ENCODE measurements at regions not wholly inside any gene's neighbourhood (a gene's known extent, or its start where the extent isn't known, plus 50 kb on each side); places are given as distances from the start of the nearest gene placed in this dataset.

DNA sequence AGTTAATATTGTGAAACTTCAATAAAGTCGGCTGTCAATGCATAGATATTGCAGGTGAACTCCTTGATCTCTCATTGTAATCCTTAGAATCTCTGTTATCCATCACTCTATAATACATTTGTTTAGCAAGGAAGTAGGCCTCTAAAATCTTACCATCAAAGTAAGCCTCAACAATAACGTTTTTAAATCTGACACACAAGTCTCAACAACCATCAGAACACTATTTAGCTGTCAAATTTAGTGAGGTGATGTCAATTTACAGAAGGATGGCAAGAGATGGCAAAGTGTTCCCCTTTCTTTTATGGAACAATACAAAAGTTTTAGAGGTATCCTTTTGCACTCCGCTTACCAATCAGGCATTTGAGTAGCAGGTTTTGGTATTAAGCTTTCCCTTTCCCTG is 67.6 kb downstream of the RWDD3 start:
- TF ChIP-seq TBP (IDR thresholded peaks at IDR 0.05; ENCODE audit: low read depth, low read length) (no peak), PHF8 (conservative IDR thresholded peaks at IDR 0.05; ENCODE audit: low read depth, low read length) (no peak), TAF1 (IDR thresholded peaks at IDR 0.05; ENCODE audit: low read depth, low read length) (no peak), SIX5 (IDR thresholded peaks at IDR 0.05; ENCODE audit: low read depth, low read length) (no peak), SIRT6 (IDR thresholded peaks at IDR 0.05; ENCODE audit: low read length) (no peak), RFX5 (IDR thresholded peaks at IDR 0.05; ENCODE audit: borderline replicate concordance, low read depth, low read length) (no peak), SRF (IDR thresholded peaks at IDR 0.05; ENCODE audit: low read depth, low read length) (no peak), HDAC6 (IDR thresholded peaks at IDR 0.05; ENCODE audit: low read depth, low read length) (no peak), CBX5 (IDR thresholded peaks at IDR 0.05; ENCODE audit: low read depth, low read length) (no peak), KDM4A (IDR thresholded peaks at IDR 0.05; ENCODE audit: low read depth, low read length, severe bottlenecking) (no peak), SUZ12 (IDR thresholded peaks at IDR 0.05; ENCODE audit: low read length) (no peak), TEAD4 (IDR thresholded peaks at IDR 0.05; ENCODE audit: low read depth, low read length) (no peak)
- TF ChIP-seq, protein P1, sequence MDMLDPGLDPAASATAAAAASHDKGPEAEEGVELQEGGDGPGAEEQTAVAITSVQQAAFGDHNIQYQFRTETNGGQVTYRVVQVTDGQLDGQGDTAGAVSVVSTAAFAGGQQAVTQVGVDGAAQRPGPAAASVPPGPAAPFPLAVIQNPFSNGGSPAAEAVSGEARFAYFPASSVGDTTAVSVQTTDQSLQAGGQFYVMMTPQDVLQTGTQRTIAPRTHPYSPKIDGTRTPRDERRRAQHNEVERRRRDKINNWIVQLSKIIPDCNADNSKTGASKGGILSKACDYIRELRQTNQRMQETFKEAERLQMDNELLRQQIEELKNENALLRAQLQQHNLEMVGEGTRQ (IDR thresholded peaks at IDR 0.05; ENCODE audit: low read length) = no peak
- Histone ChIP-seq H3K9ac (replicated peaks in 1 of 4; ENCODE audit: extremely low read depth in 1 of 4, low read depth in 3 of 4, low read length in 3 of 4) (no peak overlapping the region), H4K91ac (replicated peaks; ENCODE audit: insufficient read length, low read length) (no peak overlapping the region), H3K56ac (replicated peaks; ENCODE audit: insufficient read length, low read depth, low read length) (no peak overlapping the region), H4K20me1 (replicated peaks in 1 of 2; ENCODE audit: control insufficient read depth in 1 of 2, insufficient read depth in 2 of 2, low read length in 2 of 2) (no peaks in the 10 kb centered on the region), H2AFZ (ENCODE audit: low read length) (no peak overlapping the region), H3K36me3 (ENCODE audit: control insufficient read depth in 2 of 4, insufficient read depth in 4 of 4, low read length in 3 of 4) (no peaks in the 10 kb centered on the region), H2BK12ac (ENCODE audit: low read depth, low read length) (no peak overlapping the region), H4K8ac (ENCODE audit: extremely low read depth, insufficient read depth, low read length) (no peak overlapping the region), H3K4me2 (ENCODE audit: insufficient read depth in 1 of 2, low read depth in 2 of 2, low read length in 2 of 2) (no peak overlapping the region), H3K27me3 (replicated peaks in 1 of 4; ENCODE audit: control insufficient read depth in 3 of 4, extremely low read depth in 1 of 4, insufficient read depth in 3 of 4, low read length in 3 of 4) (no peaks in the 10 kb centered on the region), H2BK5ac (ENCODE audit: low read depth, low read length) (no peak overlapping the region), H3K79me1 (ENCODE audit: low read depth, low read length) (no peaks in the 10 kb centered on the region), H2BK20ac (ENCODE audit: low read length) (no peak overlapping the region), H3K18ac (ENCODE audit: extremely low read depth, low read length) (no peak overlapping the region), H2BK15ac (ENCODE audit: low read length) (no peak overlapping the region), H3K4ac (replicated peaks; ENCODE audit: insufficient read length, low read depth, low read length) (no peak overlapping the region), H3K79me2 (ENCODE audit: control insufficient read depth in 1 of 2, insufficient read depth in 2 of 2, low read length in 2 of 2) (no peaks in the 10 kb centered on the region), H2AK5ac (ENCODE audit: low read depth, low read length) (no peak overlapping the region), H3K4me3 (ENCODE audit: extremely low read depth in 1 of 4, insufficient read depth in 2 of 4, low read depth in 3 of 4, low read length in 4 of 4) (no peak overlapping the region), H3K14ac (ENCODE audit: insufficient read length) (no peak overlapping the region), H3K9me3 (ENCODE audit: insufficient read depth in 2 of 2, low read depth in 1 of 2, low read length in 1 of 2) (no peaks in the 10 kb centered on the region), H3K23ac (ENCODE audit: insufficient read length) (no peak overlapping the region), H3K23me2 (ENCODE audit: low read depth, low read length) (no peaks in the 10 kb centered on the region), H4K5ac (ENCODE audit: insufficient read length, low read depth, low read length) (no peak overlapping the region), H3K27ac (ENCODE audit: low read depth, low read length) (no peak overlapping the region), H3K4me1 (replicated peaks in 1 of 4; ENCODE audit: control insufficient read depth in 3 of 4, insufficient read depth in 4 of 4, low read length in 3 of 4) (no peaks in the 10 kb centered on the region), H2BK120ac (replicated peaks; ENCODE audit: low read depth, low read length) (no peak overlapping the region)
- 84% methylated on average over 3 of the region's 3 CpGs; no CpG with 5 or more reads in 1 of the 2 experiments for WGBS, 2 experiments (ENCODE audit: extremely low coverage in 1 of 2, insufficient coverage in 1 of 2, insufficient read length in 1 of 2, insufficient replicate concordance in 2 of 2, low coverage in 1 of 2, low lambda C conversion rate in 2 of 2, missing lambda C conversion rate in 1 of 2)
- FAIRE-seq (peak; percentile 19), DNase-seq (ENCODE audit: low read depth in 1 of 2, low spot score in 2 of 2) (no peak)
- ChIA-PET POLR2A (ENCODE audit: partially characterized antibody) (no interaction called here), CTCF (ENCODE audit: partially characterized antibody) (interaction anchor here (1.1 kb wide), 1 partner anchor 231 kb away, joined by 3 read pairs; no protein-coding TSS in a partner anchor)

Measured in H1 (cell line).